ENCODE measurements at regions not wholly inside any gene's neighbourhood (a gene's known extent, or its start where the extent isn't known, plus 50 kb on each side); places are given as distances from the start of the nearest gene placed in this dataset.

GRCh38 chr22:22044153-22044552 lies 61.6 kb upstream of the TOP3B start:
- H3K4me1 Mint-ChIP-seq (ENCODE audit: low read depth, unreplicated experiment) = no peaks in the 10 kb centered on the region
- no peak overlapping the region for H3K27ac Mint-ChIP-seq (ENCODE audit: unreplicated experiment)
- CTCF ChIA-PET = interaction anchor here (2.1 kb wide), 1 partner anchor 17 kb away, joined by 6 read pairs; no protein-coding TSS in a partner anchor
- H3K27me3 Mint-ChIP-seq (ENCODE audit: unreplicated experiment) = peaks cover 91% of the 10 kb centered on the region
- TF ChIP-seq CTCF (IDR thresholded peaks at IDR 0.05; ENCODE audit: unreplicated experiment) = no peak
- no peak for DNase-seq
- H3K4me3 Mint-ChIP-seq (ENCODE audit: low read depth, unreplicated experiment) = no peak overlapping the region
- no TSS peak for BruUV-seq (replicated peaks)
- intact Hi-C loops (cut with micrococcal nuclease; ENCODE audit: unreplicated experiment) = no loop called here
- H3K9me3 Mint-ChIP-seq (ENCODE audit: low read depth, unreplicated experiment) = no peaks in the 10 kb centered on the region
- no peaks in the 10 kb centered on the region for H3K36me3 Mint-ChIP-seq (ENCODE audit: insufficient read depth, unreplicated experiment)

GRCh38 chr22:22043296-22044078 lies 60.9 kb upstream of the TOP3B start:
- Mint-ChIP-seq H3K27me3 (ENCODE audit: unreplicated experiment) (peaks cover 91% of the 10 kb centered on the region), H3K4me1 (ENCODE audit: low read depth, unreplicated experiment) (no peaks in the 10 kb centered on the region), H3K4me3 (ENCODE audit: low read depth, unreplicated experiment) (no peak overlapping the region), H3K36me3 (ENCODE audit: insufficient read depth, unreplicated experiment) (no peaks in the 10 kb centered on the region), H3K27ac (ENCODE audit: unreplicated experiment) (no peak overlapping the region), H3K9me3 (ENCODE audit: low read depth, unreplicated experiment) (no peaks in the 10 kb centered on the region)
- no peak for TF ChIP-seq CTCF (IDR thresholded peaks at IDR 0.05; ENCODE audit: unreplicated experiment)
- no TSS peak for BruUV-seq (replicated peaks)
- DNase-seq = no peak
- CTCF ChIA-PET = interaction anchor here (1.1 to 2.1 kb wide), 2 partner anchors 12 to 16 kb away, joined by 3 to 6 read pairs; no protein-coding TSS in a partner anchor
- intact Hi-C loops (cut with micrococcal nuclease; ENCODE audit: unreplicated experiment) = no loop called here

- H3K36me3 Mint-ChIP-seq (ENCODE audit: insufficient read depth, unreplicated experiment) = no peaks in the 10 kb centered on the region
- H3K4me3 Mint-ChIP-seq (ENCODE audit: low read depth, unreplicated experiment) = no peak overlapping the region
- no TSS peak for BruUV-seq (replicated peaks)
- H3K27ac Mint-ChIP-seq (ENCODE audit: unreplicated experiment) = no peak overlapping the region
- intact Hi-C loops (cut with micrococcal nuclease; ENCODE audit: unreplicated experiment) = no loop called here
- H3K27me3 Mint-ChIP-seq (ENCODE audit: unreplicated experiment) = peaks cover 89% of the 10 kb centered on the region
- DNase-seq = no peak
- CTCF ChIA-PET = interaction anchor here (0.5 to 2.1 kb wide), 4 partner anchors 11 to 266 kb away, joined by 3 to 6 read pairs (median 3); no protein-coding TSS in a partner anchor
- no peak for TF ChIP-seq CTCF (IDR thresholded peaks at IDR 0.05; ENCODE audit: unreplicated experiment)
- no peaks in the 10 kb centered on the region for H3K4me1 Mint-ChIP-seq (ENCODE audit: low read depth, unreplicated experiment)
- H3K9me3 Mint-ChIP-seq (ENCODE audit: low read depth, unreplicated experiment) = no peaks in the 10 kb centered on the region
These were observed 60.2 kb upstream of the TOP3B start for GRCh38 chr22:22042599-22043295.

GRCh38 chr22:22042009-22042408 lies 59.4 kb upstream of the TOP3B start:
- H3K36me3 Mint-ChIP-seq (ENCODE audit: insufficient read depth, unreplicated experiment) = no peaks in the 10 kb centered on the region
- CTCF ChIA-PET = interaction anchor here (0.7 to 2.1 kb wide), 2 partner anchors 14 to 265 kb away, joined by 3 to 6 read pairs; no protein-coding TSS in a partner anchor
- intact Hi-C loops (cut with micrococcal nuclease; ENCODE audit: unreplicated experiment) = no loop called here
- no peaks in the 10 kb centered on the region for H3K4me1 Mint-ChIP-seq (ENCODE audit: low read depth, unreplicated experiment)
- H3K27me3 Mint-ChIP-seq (ENCODE audit: unreplicated experiment) = peaks cover 81% of the 10 kb centered on the region
- DNase-seq = no peak
- no peak overlapping the region for H3K27ac Mint-ChIP-seq (ENCODE audit: unreplicated experiment)
- no TSS peak for BruUV-seq (replicated peaks)
- no peak overlapping the region for H3K4me3 Mint-ChIP-seq (ENCODE audit: low read depth, unreplicated experiment)
- no peaks in the 10 kb centered on the region for H3K9me3 Mint-ChIP-seq (ENCODE audit: low read depth, unreplicated experiment)
- TF ChIP-seq CTCF (IDR thresholded peaks at IDR 0.05; ENCODE audit: unreplicated experiment) = no peak

All from Calu3 (cell line).